B cell (primary cell): ENCODE measurements at regions not wholly inside any gene's neighbourhood (a gene's known extent, or its start where the extent isn't known, plus 50 kb on each side); places are given as distances from the start of the nearest gene placed in this dataset.

Experiments used
- ATAC-seq: fragments of 200-7000 bp; cut with Tn5 transposase; one replicate; pipeline ENCODE4 v1.10.0; 2021; ENCODE audit warnings: low read depth, mild to moderate bottlenecking, moderate number of reproducible peaks, moderate library complexity
- CTCF ChIA-PET: fragments of 350-600 bp; sonication (Branson Sonifier 250); formaldehyde crosslinking; loops from one replicate; lab custom pipeline; 2021; ENCODE audit warnings: antibody characterized with exemption, inconsistent platforms; lab: Charles Lee
- POLR2A ChIA-PET: fragments of 350-600 bp; sonication (Branson Sonifier 250); formaldehyde crosslinking; loops from one replicate; lab custom pipeline; 2021; ENCODE audit warnings: antibody characterized with exemption; lab: Charles Lee
- DNase-seq: peaks from one replicate; pipeline ENCODE4 v3.0.0; 2013
- H2AFZ ChIP-seq: 2 replicates; pipeline ENCODE4 v1.6.1; 2012; ENCODE audit warnings: mild to moderate bottlenecking, low read depth, low read length; ENCODE audit not compliant: insufficient read depth, poor library complexity, severe bottlenecking
- H3K27ac ChIP-seq, 2 donors: 1 replicate in 1 of 2; 2 replicates in 1 of 2; pipeline ENCODE4 v1.5.1; 2012 to 2013; ENCODE audit warnings: low read length in 2 of 2, mild to moderate bottlenecking in 2 of 2, moderate library complexity in 1 of 2
- H3K27me3 ChIP-seq, 4 experiments: fragments of 200-600 bp in 1 of 4; sonication (generic) in 1 of 4; replicated peaks in 1 of 4; 1 replicate in 2 of 4; 2 replicates in 2 of 4; pipeline versions ENCODE4 v1.6.1 to v1.7.0; 2013 to 2016; ENCODE audit warnings: low read length in 3 of 4, mild to moderate bottlenecking in 2 of 4, mixed read lengths in 1 of 4, moderate library complexity in 1 of 4; ENCODE audit not compliant: insufficient read depth in 4 of 4, control insufficient read depth in 3 of 4; ENCODE audit errors: control extremely low read depth in 1 of 4
- H3K36me3 ChIP-seq, 2 experiments: replicated peaks in 1 of 2; 1 replicate in 1 of 2; 2 replicates in 1 of 2; pipeline versions ENCODE4 v1.6.1 to v1.7.1; 2013; ENCODE audit warnings: low read length in 1 of 2; ENCODE audit not compliant: insufficient read depth in 2 of 2, control insufficient read depth in 1 of 2; ENCODE audit errors: control extremely low read depth in 1 of 2, extremely low read depth in 1 of 2
- H3K4me1 ChIP-seq, 2 donors: fragments of 200-600 bp in 1 of 2; sonication (generic) in 1 of 2; 1 replicate in 1 of 2; 2 replicates in 1 of 2; pipeline versions ENCODE4 v1.5.1 to v1.6.1; 2013 to 2017; ENCODE audit warnings: low read length in 2 of 2; ENCODE audit not compliant: control insufficient read depth in 2 of 2, insufficient read depth in 2 of 2
- H3K4me2 ChIP-seq: replicated peaks from 2 replicates; pipeline ENCODE3; 2012; ENCODE audit warnings: mild to moderate bottlenecking, low read depth, low read length; ENCODE audit not compliant: poor library complexity, severe bottlenecking
- H3K4me3 ChIP-seq, 5 experiments: fragments of 200-600 bp in 1 of 5; sonication (generic) in 1 of 5; 1 replicate in 3 of 5; 2 replicates in 2 of 5; pipeline versions ENCODE4 v1.5.1 to v1.7.0; 2011 to 2016; ENCODE audit warnings: low read length in 4 of 5, mild to moderate bottlenecking in 4 of 5, low read depth in 2 of 5, control low read depth in 1 of 5, moderate library complexity in 1 of 5; ENCODE audit not compliant: insufficient read depth in 1 of 5; ENCODE audit errors: control extremely low read depth in 1 of 5, extremely low read depth in 1 of 5
- H3K79me2 ChIP-seq: fragments of 200-600 bp; sonication (generic); one replicate; pipeline ENCODE4 v1.6.0; 2016; ENCODE audit warnings: low read length; ENCODE audit not compliant: control insufficient read depth, insufficient read depth
- H3K9ac ChIP-seq: fragments of 200-600 bp; sonication (generic); 2 replicates; pipeline ENCODE4 v1.6.1; 2017; ENCODE audit warnings: mild to moderate bottlenecking, low read length, moderate library complexity
- H3K9me3 ChIP-seq, 3 donors: one replicate each; pipeline versions ENCODE4 v1.6.1 to v1.7.1; 2013; ENCODE audit warnings: low read length in 2 of 3; ENCODE audit not compliant: control insufficient read depth in 2 of 3, insufficient read depth in 1 of 3; ENCODE audit errors: control extremely low read depth in 1 of 3
- H4K20me1 ChIP-seq: 2 replicates; pipeline ENCODE4 v1.6.0; 2012; ENCODE audit warnings: mild to moderate bottlenecking, low read length; ENCODE audit not compliant: insufficient read depth, control insufficient read depth, poor library complexity, severe bottlenecking
- H3K27ac Mint-ChIP-seq: one replicate; pipeline ENCODE4 v1.8.0; 2021; ENCODE audit warnings: mixed read lengths
- H3K27me3 Mint-ChIP-seq: one replicate; pipeline ENCODE4 v1.8.0; 2021; ENCODE audit warnings: mixed read lengths
- H3K4me1 Mint-ChIP-seq: one replicate; pipeline ENCODE4 v1.8.0; 2021; ENCODE audit warnings: mixed read lengths
- H3K4me3 Mint-ChIP-seq: one replicate; pipeline ENCODE4 v1.8.0; 2021; ENCODE audit warnings: mixed read lengths
- H3K9me3 Mint-ChIP-seq: one replicate; pipeline ENCODE4 v1.8.0; 2022; ENCODE audit warnings: mixed read lengths; ENCODE audit not compliant: insufficient read depth
- CTCF ChIP-seq: fragments of 200-600 bp; IDR thresholded peaks from one replicate; pipeline ENCODE4 v1.8.0; 2022; ENCODE audit warnings: antibody characterized with exemption, mild to moderate bottlenecking
- EZH2 ChIP-seq: IDR thresholded peaks from 2 replicates; pipeline ENCODE4 v1.6.1; 2012; ENCODE audit warnings: borderline replicate concordance, low read depth, mild to moderate bottlenecking, moderate library complexity, low read length; ENCODE audit not compliant: insufficient read depth, poor library complexity, severe bottlenecking
- WGBS: methylation state at CpG from one replicate; pipeline ENCODE4 v1.1.5; 2013; ENCODE audit warnings: missing lambda C conversion rate; ENCODE audit not compliant: insufficient coverage; 5-methylcytosine and 5-hydroxymethylcytosine counted together
- intact Hi-C: fragments of 100-400 bp; cut with micrococcal nuclease; formaldehyde crosslinking; loops from one replicate; pipeline ENCODE4 v1.10.0; 2022

- TF ChIP-seq EZH2 (no peak), CTCF (no peak)
- Histone ChIP-seq H3K9me3 (no peaks in the 10 kb centered on the region), H3K36me3 (no peaks in the 10 kb centered on the region), H3K79me2 (no peaks in the 10 kb centered on the region), H3K4me1 (no peaks in the 10 kb centered on the region), H3K27me3 (no peaks in the 10 kb centered on the region), H4K20me1 (no peaks in the 10 kb centered on the region), H3K4me3 (no peak overlapping the region), H3K27ac (no peak overlapping the region), H2AFZ (no peak overlapping the region), H3K9ac (no peak overlapping the region), H3K4me2 (no peak overlapping the region)
- ATAC-seq = no peak
- H3K27ac Mint-ChIP-seq = no peak overlapping the region
- intact Hi-C loops = no loop called here
- POLR2A ChIA-PET = no interaction called here
- peaks cover under 1% of the 10 kb centered on the region for H3K27me3 Mint-ChIP-seq
- peaks cover 3% of the 10 kb centered on the region for H3K9me3 Mint-ChIP-seq
- H3K4me1 Mint-ChIP-seq = no peaks in the 10 kb centered on the region
- 83% methylated on average over 8 of the region's 11 CpGs for WGBS
- DNase-seq = no peak
- CTCF ChIA-PET = no interaction called here
- no peak overlapping the region for H3K4me3 Mint-ChIP-seq
These were observed 225.0 kb upstream of the FAM3C start for GRCh38 chr7:121620953-121621606.

GRCh38 chr7:121620206-121620605 lies 224.1 kb upstream of the FAM3C start:
- TF ChIP-seq CTCF (no peak), EZH2 (no peak)
- H3K36me3 ChIP-seq = no peaks in the 10 kb centered on the region
- H3K4me1 ChIP-seq = no peaks in the 10 kb centered on the region
- no peaks in the 10 kb centered on the region for H4K20me1 ChIP-seq
- H3K27ac ChIP-seq = no peak overlapping the region
- WGBS = no CpG with 5 or more reads among the region's 3 CpGs
- H3K79me2 ChIP-seq = no peaks in the 10 kb centered on the region
- ATAC-seq (no peak), DNase-seq (no peak)
- no peak overlapping the region for H3K4me3 Mint-ChIP-seq
- no peaks in the 10 kb centered on the region for H3K4me1 Mint-ChIP-seq
- ChIA-PET CTCF (no interaction called here), POLR2A (no interaction called here)
- H3K27ac Mint-ChIP-seq = no peak overlapping the region
- peaks cover 3% of the 10 kb centered on the region for H3K9me3 Mint-ChIP-seq
- no peak overlapping the region for H3K4me3 ChIP-seq
- no peak overlapping the region for H2AFZ ChIP-seq
- no peaks in the 10 kb centered on the region for H3K9me3 ChIP-seq
- no peaks in the 10 kb centered on the region for H3K27me3 ChIP-seq
- peaks cover 4% of the 10 kb centered on the region for H3K27me3 Mint-ChIP-seq
- H3K9ac ChIP-seq = no peak overlapping the region
- no peak overlapping the region for H3K4me2 ChIP-seq
- intact Hi-C loops = no loop called here
